ENCODE measurements at regions not wholly inside any gene's neighbourhood (a gene's known extent, or its start where the extent isn't known, plus 50 kb on each side); places are given as distances from the start of the nearest gene placed in this dataset.

DNA sequence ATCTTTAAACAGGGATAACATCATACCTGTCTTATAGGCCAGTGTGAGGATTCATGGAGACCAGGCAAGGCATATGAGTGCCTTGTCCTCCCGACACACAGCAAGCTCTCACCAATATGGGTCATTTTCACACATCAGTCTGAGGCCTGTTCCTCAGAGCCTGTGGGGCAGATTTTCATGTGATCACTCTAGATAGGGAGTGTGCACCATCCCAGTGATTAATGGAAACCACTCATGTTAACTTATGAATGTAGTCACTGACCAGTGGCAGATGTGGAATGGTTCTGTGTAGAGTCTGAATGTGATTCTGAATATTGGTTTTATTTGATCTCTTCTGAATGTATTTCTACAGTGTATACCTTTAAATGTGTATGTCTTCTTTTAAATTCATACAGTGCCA lies 219.7 kb upstream of the SFSWAP start:
- Mint-ChIP-seq H3K27ac (no peak overlapping the region), H3K27me3 (ENCODE audit: low read depth, poor library complexity) (peaks cover 27% of the 10 kb centered on the region), H3K9me3 (no peaks in the 10 kb centered on the region), H3K4me1 (no peaks in the 10 kb centered on the region), H3K4me3 (no peak overlapping the region), H3K36me3 (ENCODE audit: low read depth) (no peaks in the 10 kb centered on the region)
- TF ChIP-seq, protein P1, sequence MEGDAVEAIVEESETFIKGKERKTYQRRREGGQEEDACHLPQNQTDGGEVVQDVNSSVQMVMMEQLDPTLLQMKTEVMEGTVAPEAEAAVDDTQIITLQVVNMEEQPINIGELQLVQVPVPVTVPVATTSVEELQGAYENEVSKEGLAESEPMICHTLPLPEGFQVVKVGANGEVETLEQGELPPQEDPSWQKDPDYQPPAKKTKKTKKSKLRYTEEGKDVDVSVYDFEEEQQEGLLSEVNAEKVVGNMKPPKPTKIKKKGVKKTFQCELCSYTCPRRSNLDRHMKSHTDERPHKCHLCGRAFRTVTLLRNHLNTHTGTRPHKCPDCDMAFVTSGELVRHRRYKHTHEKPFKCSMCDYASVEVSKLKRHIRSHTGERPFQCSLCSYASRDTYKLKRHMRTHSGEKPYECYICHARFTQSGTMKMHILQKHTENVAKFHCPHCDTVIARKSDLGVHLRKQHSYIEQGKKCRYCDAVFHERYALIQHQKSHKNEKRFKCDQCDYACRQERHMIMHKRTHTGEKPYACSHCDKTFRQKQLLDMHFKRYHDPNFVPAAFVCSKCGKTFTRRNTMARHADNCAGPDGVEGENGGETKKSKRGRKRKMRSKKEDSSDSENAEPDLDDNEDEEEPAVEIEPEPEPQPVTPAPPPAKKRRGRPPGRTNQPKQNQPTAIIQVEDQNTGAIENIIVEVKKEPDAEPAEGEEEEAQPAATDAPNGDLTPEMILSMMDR (IDR thresholded peaks at IDR 0.05) = no peak
- DNase-seq = no peak

- no peak overlapping the region for H3K27ac Mint-ChIP-seq
- H3K9me3 Mint-ChIP-seq = no peaks in the 10 kb centered on the region
- H3K4me1 Mint-ChIP-seq = no peaks in the 10 kb centered on the region
- DNase-seq = no peak
- H3K4me3 Mint-ChIP-seq = no peak overlapping the region
- H3K27me3 Mint-ChIP-seq (ENCODE audit: low read depth, poor library complexity) = peaks cover 26% of the 10 kb centered on the region
- TF ChIP-seq, protein P1 (IDR thresholded peaks at IDR 0.05) = no peak
- no peaks in the 10 kb centered on the region for H3K36me3 Mint-ChIP-seq (ENCODE audit: low read depth)
Observed at GRCh38 chr12:131491916-131492490, 218.9 kb upstream of the SFSWAP start.

DNA sequence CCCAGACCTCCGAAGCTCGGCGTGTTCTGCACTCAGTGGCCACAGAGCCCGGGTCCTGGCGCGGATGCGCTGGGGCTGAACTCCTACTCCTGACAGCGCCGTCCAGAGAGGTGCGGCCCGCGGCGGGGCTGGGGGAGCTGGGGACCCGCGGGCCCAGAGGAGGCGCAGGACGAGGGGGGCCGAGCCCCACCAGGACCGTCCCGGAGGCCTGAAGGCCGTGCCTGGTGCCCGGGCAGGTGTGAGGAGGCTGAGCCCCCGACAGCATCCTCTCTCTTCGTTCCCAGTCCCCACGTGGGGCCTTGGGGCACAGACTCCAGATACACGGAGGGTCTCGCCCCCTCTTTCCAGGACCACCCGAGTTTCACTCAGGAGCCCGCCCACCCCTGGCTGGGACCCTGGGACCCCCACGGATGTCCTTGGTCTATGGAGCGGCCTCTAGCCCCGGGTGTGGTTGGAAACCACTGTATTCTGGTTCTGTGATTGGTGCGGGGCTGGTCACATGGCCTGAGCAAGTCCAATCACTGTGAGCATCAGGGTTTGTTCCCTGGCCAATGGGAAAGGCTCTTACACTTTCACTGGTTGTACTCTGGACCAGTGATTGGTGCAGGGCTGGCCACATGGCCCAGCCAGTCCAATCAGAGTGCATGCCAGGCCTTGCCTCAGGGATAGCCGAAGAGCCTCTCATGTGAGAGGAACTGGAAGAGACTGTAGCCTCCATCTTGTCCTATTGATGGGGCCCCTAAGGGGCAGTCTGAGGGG lies 217.6 kb upstream of the SFSWAP start:
- no peaks in the 10 kb centered on the region for H3K36me3 Mint-ChIP-seq (ENCODE audit: low read depth)

GRCh38 chr12:131494216-131494615 lies 216.7 kb upstream of the SFSWAP start:
- no peak for DNase-seq
- H3K36me3 Mint-ChIP-seq (ENCODE audit: low read depth) = no peaks in the 10 kb centered on the region
- no peak overlapping the region for H3K27ac Mint-ChIP-seq
- no peak overlapping the region for H3K4me3 Mint-ChIP-seq
- TF ChIP-seq, protein P1 (IDR thresholded peaks at IDR 0.05) = no peak
- H3K9me3 Mint-ChIP-seq = no peaks in the 10 kb centered on the region
- no peaks in the 10 kb centered on the region for H3K4me1 Mint-ChIP-seq
- H3K27me3 Mint-ChIP-seq (ENCODE audit: low read depth, poor library complexity) = peaks cover 27% of the 10 kb centered on the region

More for the DNA sequence above, 217.6 kb upstream of the SFSWAP start:
- peaks cover 21% of the 10 kb centered on the region for H3K27me3 Mint-ChIP-seq (ENCODE audit: low read depth, poor library complexity)
- no peaks in the 10 kb centered on the region for H3K4me1 Mint-ChIP-seq
- H3K9me3 Mint-ChIP-seq = no peaks in the 10 kb centered on the region
- no peak overlapping the region for H3K27ac Mint-ChIP-seq
- DNase-seq = no peak
- H3K4me3 Mint-ChIP-seq = no peak overlapping the region
- TF ChIP-seq, protein P1 (IDR thresholded peaks at IDR 0.05) = no peak

DNA sequence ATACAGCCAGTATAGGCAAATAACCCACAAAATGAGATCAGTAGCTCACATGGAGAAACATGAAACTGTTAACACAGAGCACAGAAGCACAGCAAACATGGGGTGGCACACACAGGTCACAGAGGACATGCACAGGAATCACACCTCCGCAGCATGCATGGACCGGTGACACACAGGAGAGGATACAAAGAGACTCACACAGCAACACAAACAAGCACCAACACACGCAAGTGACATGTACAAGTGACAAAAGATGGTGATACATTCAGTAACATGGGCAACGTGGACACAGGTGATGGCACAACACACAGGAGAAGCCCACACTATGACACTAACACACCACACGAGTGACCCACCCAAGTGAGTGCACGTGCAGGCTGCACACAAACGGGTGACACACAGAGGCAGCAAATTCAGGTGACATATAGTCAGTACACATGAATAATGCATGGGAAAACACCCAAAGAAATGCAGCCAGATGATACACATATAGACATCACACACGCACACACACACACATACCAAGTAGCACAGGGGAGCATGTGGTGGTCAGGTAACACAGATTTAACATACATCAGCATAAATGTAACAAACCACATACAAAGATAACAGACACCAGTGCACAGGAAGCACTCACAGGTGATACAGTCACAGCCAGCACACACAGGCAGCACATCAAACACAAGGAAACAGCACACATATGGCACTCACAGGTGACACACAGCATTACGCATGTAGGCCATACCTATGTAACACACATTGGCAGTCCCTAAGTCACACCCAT lies 216.0 kb upstream of the SFSWAP start:
- Mint-ChIP-seq H3K27me3 (ENCODE audit: low read depth, poor library complexity) (peaks cover 25% of the 10 kb centered on the region), H3K36me3 (ENCODE audit: low read depth) (no peaks in the 10 kb centered on the region), H3K27ac (no peak overlapping the region), H3K4me1 (no peaks in the 10 kb centered on the region), H3K9me3 (no peaks in the 10 kb centered on the region), H3K4me3 (no peak overlapping the region)
- TF ChIP-seq, protein P1 (IDR thresholded peaks at IDR 0.05) = no peak
- no peak for DNase-seq
